Ecto neural progenitor cell (in vitro differentiated cells): ENCODE measurements at regions not wholly inside any gene's neighbourhood (a gene's known extent, or its start where the extent isn't known, plus 50 kb on each side); places are given as distances from the start of the nearest gene placed in this dataset.

Experiments used
- DNase-seq: peaks from one replicate; pipeline ENCODE4 v3.0.0-alpha.2; 2018; ENCODE audit warnings: low spot score

DNA sequence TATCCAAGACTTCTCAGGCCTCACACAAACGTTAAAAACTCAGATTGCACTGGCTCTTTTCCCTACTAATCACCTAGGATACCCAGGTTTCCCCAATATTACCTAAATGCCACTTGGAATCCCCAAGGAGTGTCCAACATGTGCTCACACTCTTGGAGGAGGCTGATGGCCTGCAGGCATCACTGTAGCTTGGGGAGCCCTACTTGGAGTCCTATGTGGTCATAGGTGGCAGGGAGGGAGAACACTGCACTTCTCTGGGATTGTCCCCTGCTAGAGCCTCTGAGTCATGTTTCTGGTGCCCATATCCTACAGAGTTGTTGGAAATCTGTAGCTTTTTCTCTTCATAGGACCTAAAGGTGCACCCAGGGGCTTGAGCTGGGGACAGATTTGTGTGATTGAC is 433.7 kb downstream of the ARHGEF28 start:
- no peak for DNase-seq

DNA sequence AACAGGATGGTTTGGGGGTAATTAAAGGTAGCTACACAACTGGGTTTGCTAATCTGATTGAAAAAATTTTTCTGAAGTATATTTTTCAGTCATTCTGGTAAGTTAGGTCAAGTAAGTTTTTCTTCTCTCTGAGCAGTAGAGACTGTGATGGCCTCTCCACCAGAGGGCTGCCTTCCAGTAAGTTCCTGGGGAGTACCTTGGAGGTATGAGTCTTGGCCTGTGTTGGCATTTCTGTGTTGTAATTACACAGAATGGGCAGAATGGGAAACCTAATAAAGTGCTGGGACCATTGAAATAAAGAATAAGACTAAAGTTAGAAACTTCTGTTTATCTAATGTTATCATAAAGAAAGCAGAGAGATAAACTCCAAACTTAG is 430.8 kb downstream of the ARHGEF28 start:
- DNase-seq, result no peak

DNA sequence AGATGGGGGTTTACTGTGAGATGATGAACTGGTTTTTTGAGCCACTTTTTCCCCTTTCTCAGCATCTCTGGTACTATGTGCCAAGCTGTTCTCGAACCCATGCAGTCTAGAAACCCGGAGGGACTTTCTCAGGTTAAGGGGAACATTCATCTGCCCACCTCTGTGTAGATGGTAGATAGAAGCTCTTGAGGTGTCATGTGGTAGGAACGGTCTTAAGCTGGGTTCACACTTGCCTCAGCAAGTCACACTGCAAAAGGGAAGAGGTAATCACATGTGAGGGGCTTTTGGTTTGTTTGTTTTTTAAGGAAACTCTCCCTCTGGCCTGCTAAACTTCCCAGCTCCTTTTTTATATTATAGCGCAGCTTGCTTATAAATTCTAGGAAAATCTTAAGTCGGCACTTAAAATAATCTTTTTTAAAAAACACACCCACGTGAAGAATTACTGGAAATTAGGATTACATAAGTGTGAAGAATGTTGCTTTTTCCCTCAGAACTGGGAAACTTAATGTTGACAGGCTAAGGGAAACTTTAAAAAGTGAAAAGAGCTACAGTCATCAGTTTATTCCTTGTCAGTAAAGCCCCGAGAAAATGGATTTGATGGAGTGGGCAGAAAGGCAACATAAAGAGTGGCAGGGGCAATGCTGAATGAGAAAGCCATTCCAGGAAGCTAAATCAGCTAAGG is 430.3 kb downstream of the ARHGEF28 start:
- no peak for DNase-seq

DNA sequence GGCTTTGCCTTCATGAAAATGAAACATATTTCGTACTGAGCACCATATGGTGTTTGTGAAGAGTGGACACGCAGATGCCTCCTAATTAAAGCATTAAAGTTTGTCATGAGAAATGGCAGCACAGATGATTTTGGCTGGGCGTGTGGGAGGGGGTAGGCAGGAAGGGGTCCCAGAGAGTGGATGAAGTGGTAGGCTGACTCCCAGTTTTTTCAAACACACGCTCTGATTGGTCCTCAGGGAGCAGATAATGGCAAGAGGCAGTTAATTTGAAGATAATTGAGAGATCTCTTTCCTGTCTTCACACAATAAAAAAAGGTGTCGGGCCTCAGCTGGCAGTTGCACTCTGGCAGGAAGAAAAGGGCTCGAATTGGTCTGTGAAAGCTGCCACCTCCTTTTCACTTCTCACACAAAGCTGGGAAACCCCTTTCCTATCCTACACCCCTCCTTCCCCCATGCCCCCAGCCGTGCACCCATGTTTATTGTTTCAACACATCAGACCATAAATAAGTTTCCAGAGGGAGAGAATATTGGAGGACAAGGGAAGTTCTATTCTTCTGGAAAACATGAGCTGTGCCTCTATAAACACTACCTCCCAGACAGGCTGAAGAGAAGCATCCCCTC is 429.6 kb downstream of the ARHGEF28 start:
- DNase-seq, result no peak

DNA sequence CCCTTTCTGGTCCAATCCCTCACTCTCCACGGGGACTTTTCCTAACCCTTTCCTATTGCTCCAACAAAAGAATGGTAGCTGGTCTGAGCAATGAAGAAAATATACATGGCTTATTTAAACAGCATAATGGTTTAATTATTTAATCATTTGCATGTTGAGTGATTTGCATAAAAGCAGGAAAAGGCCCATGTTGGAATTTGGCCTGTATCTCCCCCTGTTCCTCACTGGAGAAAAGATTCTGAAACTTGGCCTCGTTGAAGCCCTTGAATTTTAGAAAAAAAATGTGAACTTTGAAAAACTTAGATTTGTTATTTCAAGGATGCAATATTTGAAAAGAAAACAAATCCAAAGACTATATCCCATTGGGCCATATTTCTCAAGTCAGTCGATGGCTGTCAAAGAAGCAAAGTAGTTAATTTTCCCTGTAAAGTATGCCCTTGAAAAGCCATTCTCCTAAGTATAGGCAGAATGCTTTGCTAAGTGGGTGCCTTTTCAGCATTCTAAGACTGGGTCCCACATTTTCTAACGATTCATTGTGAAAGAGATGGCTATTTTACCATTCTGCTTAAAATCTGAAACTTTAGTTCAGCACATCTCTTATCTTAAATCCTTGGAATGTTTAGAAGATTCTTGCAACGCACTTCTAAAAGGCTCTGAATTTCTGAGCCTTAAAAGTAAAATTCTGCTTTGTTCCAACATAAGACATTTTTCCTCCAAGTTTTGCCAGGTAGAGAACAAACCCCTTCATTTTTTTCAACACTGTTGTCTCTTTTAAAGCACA is 428.8 kb downstream of the ARHGEF28 start:
- no peak for DNase-seq

DNA sequence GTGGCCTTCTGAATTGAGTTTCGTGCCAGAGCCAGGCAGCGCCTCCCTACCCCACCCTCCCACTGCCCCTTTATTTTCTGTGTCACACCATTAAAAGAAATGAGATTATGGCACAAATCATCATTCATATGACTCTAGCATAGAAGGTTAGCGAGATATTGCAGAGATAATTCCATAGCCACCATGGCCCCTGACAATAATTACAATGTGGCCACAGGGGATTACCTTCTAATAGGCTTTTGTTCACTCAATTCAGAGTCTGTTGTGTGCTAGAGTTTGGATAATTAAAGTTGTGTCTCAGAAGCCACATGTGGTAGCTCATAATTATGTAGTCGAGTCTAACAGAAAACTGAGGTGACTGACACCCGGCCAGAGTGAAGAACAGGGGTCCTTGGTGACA is 428.1 kb downstream of the ARHGEF28 start:
- DNase-seq, result no peak

DNA sequence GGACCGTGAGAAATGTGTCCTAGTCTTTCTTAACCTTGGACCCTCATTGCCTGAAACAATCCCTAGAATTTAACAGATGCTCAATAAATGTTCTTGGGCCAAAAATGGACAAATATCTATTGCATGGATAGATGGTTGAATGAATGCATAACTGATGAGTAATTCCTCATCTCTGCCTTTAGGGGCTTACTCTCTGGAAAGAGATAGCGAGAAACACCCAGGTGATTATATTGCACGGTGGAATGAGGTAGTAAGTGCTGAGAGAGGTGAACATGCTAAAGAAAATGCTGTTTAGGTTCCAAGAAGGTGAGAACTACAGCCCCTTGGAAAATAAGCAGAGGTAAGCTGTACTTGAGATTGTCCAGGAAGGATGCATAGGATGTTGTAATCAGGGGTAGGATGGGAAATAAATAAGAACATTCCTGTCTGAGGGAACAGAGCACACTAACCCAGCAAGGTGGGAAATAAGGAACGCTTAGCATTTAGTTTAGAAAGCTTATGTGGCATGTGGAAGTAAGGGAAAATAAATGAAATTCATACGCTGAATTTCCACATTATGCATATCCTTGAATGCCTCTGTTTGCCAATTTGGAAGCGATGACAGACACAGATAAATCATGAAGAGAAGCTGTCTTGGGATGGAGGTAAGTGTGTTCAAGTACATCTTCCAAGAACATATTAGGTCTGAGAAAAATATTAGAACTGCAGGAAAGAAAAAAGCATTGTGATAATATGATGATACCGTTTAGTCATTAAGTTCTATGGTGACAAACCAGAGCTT is 426.6 kb downstream of the ARHGEF28 start:
- DNase-seq, result no peak

DNA sequence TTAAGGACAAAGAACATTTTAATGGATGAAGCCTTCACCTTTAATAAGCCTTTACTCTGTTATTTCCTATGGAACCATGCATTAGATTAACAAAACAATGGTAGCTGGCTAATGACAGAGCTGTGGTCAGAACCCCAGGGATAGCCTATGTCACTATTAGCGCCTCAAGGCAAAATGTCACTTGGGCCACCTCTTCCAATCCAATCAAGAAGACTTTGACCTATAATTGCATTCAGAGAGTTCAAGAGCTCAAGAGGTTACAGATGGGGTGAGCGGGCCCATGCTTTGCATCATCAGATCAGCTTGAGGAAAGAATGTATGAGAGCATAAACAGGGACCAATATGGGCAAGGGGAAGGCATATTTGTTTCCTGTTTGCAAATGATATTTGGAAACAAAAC is 425.1 kb downstream of the ARHGEF28 start:
- DNase-seq, result no peak

DNA sequence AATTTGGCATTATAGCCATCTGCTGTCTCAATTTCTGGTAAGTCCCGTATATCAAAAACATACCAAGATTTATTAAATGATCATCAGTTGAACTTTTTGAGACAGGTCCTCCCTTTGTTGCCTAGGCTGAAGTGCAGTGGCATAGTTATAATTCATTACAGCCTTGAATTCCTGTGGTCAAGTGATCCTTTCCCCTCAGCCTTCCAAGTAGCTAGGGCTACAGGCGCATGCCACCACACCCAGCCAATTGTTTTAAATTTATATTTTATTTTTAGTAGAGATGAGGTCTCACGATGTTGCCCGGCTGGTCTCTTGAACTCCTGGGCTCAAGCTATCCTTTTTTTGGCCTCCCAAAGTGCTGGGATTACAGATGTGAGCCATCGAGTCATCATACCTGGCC is 418.9 kb downstream of the ARHGEF28 start:
- no peak for DNase-seq

DNA sequence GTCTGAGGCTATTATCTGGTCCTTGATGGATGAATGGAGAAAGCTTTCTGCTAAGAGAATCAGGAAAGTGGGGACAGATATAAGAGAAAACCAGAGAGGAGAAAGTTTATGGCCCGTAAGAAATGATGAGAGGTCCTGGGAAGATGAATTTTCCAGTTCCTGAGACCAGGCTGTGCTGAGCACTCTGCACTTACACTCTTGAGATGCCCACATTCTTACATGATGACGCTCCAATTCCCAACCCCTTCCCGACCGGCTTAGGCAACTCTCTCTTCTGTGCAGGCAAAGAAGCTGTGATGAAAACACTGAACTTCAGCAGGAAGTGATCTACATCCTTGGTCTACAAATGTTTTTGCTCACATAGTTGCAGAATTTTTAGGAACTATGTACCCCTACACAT is 417.0 kb downstream of the ARHGEF28 start:
- DNase-seq, result no peak

DNA sequence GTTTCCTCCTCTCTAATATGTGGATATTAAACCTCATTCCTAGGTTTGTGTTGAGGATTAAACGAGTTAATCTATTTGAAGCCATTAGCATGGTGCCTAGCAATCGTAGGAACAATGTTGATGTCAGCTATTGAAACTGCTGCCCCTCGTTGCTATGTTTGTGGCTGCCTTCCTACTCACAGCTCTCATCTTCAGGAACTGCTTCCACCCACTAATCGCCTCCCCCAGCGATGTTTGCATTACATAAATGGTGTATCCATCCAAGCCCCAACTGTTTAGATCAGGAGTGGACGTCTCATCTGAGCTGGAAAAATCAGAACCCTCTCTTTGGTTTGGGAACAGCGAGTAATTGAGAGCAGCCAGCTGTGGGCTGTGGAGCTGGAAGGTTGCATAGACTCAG is 416.6 kb downstream of the ARHGEF28 start:
- DNase-seq, result no peak

DNA sequence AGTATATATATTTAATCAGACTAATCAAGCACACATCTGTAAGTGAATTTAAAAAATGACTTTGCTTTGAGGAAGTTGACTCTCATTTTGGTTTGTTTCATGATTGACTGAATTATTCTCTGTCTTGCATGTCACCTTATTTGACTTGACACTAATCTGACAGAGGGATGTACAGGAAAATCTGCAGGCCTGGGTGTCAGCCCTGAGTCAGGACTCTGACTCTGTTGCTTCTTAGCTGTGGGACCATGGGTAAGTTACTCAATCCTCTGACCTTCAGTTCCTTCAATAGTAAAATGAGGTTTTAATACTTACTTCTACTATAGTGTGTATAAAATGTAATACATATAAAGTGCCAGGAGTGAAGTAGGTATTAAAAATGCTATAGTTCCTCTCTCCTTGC is 415.9 kb downstream of the ARHGEF28 start:
- no peak for DNase-seq

DNA sequence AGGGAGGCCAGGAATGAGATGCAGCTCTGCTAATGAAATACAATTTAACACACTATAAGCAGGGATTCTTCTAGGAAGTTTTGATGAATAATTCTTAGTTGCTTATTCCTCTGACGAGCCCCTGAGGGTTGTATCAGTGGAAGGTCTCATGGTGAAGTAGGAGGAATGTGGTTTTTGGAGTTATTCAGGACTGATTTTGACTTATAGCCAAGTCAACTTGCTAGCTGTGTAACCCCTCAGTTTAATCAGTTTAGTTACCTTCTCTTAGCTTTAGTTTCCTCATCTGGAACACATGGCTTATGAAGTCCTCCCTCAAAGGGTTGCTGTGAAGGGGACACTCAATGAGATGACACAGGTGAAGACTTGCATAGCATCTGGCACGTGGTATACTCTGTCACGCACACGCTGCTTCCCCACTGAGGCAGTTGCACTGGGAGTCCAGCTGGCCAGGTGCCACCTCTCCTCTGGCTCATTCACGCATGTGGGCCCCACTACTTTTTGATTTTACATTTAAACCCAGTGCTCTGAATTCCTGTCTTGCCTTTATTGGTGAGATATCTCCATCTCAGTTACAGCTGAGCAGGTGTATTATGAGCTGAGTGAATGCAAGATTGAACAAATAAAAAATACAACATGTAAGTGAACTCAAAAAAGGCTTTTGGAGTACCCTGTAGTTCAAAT is 415.0 kb downstream of the ARHGEF28 start:
- DNase-seq, result no peak

DNA sequence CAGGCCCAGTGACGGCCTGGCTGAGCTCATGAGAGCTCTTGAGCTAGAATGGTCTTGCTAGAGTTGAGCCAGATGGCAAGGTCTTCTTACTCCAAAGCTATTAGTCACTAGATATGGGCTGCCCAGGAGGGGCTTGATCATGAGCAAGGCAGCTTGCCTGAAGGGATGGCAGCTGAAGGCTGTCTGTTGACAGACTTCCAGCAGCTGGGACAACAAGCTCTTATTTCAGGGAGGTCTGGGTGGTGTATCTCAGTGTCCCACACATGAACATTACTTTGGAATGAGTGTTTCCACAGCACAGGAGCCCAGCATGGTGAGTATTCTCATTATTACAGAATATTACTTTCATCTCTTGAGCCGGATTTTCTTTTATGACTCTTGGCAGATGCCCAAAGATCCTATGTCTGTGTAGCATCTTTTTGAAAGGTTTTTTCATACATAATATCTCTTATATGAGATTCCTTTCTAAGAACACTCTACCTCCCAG is 414.1 kb downstream of the ARHGEF28 start:
- no peak for DNase-seq

DNA sequence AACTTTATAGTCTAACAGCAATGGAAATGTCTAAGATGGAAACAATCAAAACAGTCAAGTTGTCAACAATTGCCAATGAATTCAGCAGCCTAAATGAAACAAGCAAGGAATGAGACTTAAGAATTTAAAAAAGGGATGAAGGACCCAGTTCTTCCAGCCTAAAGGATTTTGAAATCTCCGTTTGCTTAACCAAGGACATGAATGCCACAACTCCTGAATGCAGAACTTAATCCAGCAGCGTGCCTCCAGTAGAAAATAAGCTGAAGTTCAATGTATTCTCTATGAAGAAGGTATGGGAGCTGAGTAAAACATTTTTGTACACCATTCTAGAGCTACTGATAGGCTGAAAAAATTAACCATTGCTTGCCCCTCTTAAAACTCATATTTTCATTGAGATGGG is 411.3 kb downstream of the ARHGEF28 start:
- no peak for DNase-seq

DNA sequence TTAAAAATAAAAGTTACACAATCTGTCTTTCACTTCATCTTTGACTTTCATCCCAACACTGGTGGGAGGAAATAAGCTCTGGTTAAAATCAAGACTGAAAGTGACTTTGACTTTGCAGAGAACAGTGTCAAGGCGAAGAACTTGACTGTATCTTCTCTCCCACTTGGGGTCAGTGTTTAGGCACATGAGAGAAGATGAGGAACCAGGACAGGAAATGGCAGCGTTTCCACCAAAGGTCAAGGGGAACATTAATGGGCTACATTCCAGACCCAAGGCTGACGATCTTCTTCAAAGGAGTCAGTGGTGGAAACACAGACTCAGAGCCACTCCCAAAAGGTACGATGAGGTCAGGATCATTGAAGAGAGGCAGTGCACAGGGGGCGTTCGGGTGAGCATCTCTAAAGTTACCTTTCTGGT is 409.5 kb downstream of the ARHGEF28 start:
- DNase-seq, result no peak

DNA sequence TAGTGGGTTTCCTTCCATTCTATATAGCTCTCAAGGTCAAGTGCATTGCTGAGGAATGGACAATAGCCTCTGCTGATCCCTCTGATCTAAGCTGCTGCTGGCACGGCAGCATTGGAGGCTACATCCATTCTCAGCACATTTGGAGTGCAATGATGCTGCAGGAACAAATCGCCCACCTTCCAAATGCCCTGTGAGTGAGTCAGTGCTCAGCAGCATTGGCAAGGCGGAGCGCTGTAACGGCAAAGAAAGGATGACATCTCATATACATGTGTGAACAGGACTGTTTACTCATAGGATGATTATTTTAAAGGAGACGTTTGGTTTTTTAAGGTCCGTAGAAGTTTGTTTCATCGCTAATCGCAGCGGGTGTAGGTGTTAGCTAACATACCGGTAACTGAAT is 408.7 kb downstream of the ARHGEF28 start:
- no peak for DNase-seq

DNA sequence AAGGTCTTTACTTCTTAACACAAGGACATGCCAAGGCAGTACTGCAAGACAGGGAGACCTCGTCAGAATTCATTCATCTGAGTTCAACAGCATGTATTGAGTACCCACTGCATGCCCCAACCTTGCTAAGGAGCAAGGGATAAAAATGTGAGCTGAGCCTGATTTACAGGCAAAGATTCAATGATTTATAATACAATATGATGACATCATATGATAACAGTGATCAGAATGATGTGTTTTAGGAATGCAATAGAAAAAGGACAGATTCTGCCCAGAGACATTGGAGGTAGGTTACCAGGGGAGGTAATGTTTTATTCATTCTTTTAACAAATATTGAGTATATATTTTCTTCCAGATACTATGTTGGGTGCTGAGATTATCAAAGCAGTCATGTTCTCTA is 406.6 kb downstream of the ARHGEF28 start:
- no peak for DNase-seq

DNA sequence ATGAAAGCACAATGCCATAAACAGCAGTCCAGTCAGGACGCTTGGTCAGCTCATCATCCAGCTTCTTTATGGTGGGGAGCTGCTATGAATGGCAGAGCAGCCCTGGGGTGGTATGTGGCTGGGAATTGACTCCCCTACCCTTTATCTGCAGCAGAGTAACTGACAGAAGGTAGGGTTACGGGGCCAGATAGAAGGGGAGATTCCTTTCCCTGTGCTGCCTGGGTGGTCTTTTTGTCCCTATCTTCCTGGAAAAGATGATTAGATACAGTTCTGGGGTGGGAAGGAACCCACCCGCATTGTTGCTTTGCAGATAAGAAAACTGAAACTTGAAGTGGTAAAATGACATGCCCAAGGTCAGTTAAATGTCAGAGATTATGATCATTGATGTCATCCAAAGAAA is 405.5 kb downstream of the ARHGEF28 start:
- DNase-seq, result no peak

DNA sequence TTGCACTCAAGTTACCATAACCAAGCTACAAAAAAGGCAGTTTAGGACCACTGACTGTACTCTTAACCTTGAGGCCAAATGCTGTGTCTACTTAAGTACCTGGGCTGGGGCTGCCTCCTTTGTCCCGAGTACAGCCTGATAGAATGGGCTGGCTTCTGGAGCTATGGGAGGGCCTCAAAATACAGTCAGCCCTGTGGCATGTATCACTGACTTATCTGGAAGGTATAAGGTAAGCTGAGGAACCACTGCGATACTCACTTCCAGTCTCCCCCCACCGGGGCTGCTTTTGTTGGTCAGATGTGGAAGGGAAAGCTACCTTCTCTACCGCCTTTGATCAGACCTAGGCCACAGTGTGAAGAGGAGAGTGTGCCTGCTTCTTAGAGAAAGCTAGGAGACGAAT is 404.8 kb downstream of the ARHGEF28 start:
- no peak for DNase-seq

DNA sequence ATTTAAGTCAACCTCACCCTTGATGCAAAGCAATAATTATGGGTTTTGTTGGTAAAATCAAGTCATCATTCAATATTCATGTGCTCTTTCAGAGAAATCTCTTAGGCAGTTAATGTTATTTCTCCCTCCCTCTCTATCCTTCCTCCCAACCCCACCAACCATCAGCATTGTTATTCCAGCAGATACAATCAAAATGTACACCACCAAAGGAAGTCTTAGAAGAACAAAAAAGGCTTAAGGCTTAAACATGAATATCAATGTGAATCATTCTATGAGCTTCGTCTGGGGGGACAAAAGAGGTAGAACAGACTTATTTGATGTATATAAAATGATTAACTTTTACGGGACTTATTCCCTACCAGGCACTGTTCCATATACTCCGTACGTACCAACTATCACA is 404.4 kb downstream of the ARHGEF28 start:
- no peak for DNase-seq

DNA sequence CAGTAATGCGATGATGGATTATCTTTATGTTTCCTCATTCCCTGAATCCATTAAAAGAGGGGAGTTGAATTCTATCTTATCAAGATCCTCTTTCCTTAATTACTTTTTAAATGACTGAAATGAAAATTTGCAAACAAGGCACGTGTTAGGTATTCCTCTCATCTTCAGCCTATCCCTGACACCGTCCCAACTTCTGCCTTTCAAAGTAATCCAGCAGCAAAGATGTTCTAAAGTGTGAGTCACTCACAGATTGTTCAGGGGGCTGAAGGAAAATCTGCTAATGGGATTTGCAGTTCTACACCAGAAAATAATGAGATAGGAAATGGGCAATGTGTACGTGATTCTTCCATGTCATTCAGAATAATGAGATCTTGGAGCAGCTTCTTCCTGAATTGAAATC is 403.0 kb downstream of the ARHGEF28 start:
- no peak for DNase-seq
